HG03103 (cell line): ENCODE measurements at regions not wholly inside any gene's neighbourhood (a gene's known extent, or its start where the extent isn't known, plus 50 kb on each side); places are given as distances from the start of the nearest gene placed in this dataset.

Source experiments
- ATAC-seq: cut with Tn5 transposase; IDR thresholded peaks from one replicate; pipeline ENCODE4 v1.9.1; 2021; ENCODE audit warnings: low read depth; ENCODE audit not compliant: unreplicated experiment

DNA sequence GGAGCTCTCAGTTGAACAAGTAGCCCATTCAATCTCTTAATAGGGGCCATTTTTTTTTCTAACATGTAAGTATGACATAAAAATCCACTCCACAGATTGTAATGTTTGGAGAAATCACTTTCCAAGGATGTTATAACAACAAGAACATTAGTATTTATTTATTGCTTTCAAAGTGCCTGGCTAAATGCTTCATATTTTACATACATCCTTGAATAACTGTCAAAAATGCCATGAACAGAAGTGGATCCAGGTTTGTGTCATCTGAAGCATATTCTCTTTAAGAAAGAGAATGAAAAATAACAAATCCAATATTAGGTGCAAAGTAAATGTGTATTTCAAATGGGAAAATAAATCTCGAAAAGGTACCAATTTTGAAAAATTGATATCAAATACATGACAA lies 344.0 kb upstream of the FAT3 start:
- ATAC-seq = no peak

DNA sequence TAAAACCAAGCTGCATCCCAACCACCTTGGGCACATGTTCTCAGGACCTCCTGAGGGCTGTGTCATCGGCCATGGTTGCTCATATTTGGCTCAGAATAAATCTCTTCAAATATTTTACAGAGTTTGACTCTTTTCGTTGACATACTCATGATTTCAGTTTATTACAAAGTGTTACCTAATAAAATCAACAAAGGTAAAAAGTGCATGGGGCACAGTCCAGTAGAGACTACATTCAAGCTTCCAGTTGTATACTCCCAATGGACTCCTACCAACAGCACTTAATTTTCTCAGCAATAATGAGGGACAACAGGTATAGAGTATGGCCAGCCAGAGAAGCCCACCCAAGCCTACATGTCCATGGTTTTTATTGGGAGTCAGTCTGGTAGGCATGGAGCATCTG lies 347.9 kb upstream of the FAT3 start:
- no peak for ATAC-seq

DNA sequence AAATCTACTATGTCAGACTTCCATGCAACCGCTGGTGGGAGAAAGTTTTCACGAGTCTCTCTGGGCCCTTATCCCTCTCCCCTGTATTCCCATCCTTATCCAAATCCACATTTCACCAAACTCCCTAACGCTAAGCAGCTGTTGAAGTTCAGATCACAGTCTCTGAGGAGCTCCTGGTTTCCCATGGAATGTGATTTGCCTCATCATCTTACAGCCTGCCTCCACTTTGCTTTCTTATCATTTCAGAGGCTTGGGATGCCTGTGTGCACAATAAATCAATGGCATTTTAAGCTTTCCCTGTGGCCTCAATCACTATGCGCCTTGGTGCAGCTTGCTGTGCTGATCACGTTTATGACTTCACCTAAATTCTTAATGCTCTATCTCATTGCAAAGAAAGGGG lies 352.4 kb upstream of the FAT3 start:
- ATAC-seq = no peak

DNA sequence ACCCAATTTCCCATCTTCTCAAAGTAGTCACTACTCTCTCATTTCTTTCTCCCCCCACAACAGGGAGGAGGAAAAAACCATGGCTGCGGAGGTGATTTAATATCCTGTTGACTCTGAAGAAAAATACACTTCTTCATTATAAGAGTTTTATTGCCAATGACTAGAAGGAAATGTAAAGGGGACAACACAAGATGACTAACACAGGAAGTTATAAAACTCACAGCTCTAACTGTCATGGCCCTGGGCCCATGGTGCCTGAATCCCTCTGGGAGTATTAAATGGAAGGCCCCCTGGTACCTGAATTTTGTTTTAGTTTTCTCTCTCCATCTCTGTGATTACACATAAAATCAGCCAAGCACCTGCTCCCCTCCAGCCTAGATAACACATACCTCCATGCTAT lies 352.8 kb upstream of the FAT3 start:
- no peak for ATAC-seq

DNA sequence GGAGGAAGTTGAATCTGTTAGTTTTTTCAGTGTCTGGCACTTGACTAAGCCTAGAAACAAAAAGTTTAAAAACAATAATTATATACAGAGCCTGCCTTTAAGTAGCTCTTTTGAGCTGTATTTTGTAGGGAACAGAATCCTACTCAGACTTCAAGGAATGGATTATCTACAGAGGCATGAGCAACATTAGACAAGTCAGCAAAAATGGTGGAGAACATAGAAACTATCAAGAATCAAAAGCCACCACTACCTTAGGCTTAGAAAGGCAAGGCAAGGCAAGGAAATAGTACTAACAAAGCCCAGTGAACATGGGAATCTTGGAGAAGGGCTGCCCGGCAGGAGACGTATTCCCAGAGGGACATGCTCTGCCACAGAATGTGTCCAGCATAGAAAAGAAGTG lies 353.6 kb upstream of the FAT3 start:
- no peak for ATAC-seq

DNA sequence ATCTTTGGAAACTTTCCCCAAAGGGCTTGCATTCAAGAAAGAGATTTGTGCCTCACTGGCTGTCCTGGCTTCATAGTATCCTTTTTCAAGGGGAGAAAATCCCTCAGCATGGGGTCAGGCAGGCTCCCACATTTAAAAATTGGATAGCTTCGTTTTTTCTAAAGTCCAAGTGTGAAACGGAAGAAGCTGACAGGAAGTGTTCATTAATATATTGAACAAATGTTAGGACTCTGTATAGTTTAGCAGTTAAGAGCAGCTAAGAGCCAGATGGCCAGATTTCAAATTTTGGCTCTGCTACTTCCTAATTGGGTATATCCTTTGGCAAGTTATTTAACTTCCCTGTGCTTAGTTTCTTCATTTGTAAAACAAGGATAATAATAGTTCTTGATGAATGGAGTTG lies 354.9 kb upstream of the FAT3 start:
- ATAC-seq = no peak

- ATAC-seq = no peak
Observed at GRCh38 chr11:91866642-91867041, 358.0 kb upstream of the FAT3 start.

DNA sequence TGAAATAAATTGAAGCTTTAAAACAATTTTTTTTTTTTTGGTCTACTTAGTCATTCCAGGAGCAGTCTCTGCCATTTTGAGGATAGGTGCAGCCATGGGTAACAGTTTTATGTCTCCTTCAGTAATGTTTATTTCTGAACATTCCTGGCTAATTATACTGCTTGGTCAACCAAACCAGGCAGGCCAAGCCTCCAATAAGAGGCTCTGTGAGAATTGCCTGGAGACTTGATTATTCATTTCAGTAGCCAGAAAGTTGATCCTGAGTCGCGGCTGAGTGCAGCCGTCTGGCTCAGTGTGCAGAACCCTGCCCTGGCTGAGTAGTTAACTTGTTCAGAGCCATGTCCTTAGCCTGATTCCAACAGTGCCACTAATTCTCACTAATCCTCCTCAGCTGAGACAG lies 364.0 kb upstream of the FAT3 start:
- no peak for ATAC-seq

DNA sequence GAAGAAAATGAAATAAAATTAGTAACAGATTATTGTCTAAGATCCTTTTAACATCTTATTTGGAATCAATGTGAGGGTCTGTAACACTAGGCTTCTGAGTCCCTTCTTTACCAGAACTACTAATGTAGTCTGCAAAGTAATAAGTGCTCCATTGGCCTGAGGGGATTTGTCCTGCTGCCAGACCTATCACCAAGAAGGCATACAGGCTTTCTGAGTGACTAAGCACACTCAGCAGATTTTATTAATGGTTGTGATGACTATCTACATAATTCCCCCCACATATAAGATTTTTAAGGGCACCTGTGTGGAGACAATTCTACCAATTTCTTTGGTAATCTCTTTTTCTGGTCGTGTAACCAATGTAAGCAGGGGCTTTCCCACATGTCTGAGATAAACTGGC lies 365.0 kb upstream of the FAT3 start:
- no peak for ATAC-seq

- ATAC-seq = no peak
Observed at GRCh38 chr11:91857179-91857578, 367.4 kb upstream of the FAT3 start.

- ATAC-seq = no peak
Observed at GRCh38 chr11:91854780-91855179, 369.8 kb upstream of the FAT3 start.

- no peak for ATAC-seq
Observed at GRCh38 chr11:91854171-91854570, 370.4 kb upstream of the FAT3 start.

DNA sequence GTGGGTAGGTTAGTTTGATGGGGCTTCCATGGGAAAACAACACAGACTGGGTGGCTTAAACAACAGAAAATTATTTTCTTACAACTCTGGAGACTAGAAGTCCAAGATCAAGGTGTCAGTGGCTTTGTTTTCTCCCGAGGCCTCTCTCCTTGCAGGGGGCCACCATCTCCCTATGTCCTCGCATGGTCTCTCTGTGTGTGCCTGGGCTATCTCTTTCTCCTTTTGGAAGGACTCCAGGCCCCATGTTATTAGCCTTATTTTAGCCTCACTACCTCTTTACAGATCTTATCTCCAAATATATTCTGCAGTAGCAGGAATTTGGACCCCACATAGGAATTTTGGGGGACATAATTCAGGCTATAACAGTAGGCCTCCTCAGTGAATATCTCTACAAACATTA lies 372.7 kb upstream of the FAT3 start:
- no peak for ATAC-seq

DNA sequence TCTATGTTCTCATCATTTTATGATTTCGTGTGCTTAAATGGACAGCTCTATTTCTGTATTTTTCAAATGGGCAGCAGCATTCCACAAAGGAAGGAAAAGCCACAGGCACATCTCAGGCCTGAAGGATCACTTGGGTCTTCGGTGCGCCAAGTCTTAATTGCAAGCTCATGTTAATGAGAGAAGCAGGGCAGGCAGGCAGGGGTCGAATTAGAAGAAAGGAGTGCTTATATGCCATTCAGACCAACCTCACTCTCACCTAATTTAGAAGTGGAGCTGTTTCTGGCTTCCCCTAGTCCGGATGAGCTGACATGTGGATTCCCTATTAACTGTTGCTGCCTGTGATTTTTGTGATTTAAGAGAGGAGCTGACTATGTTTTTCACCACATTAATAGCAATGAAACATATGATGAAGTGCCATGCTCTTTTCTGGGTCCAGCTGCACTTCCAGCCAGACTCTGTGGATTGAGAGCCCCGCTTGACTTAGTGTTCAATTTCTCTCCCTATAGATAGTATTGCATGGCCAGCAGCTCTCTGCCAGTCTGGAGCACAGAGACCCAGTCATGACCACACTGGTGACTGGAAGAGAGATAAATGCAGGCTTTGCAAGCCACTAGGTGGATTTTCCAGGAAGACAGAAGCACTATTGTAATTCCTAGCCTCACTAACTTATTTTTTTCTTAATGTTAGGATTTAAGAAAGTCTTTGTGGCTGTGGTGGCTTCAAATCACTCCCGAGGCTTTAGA lies 373.9 kb upstream of the FAT3 start:
- ATAC-seq = no peak

- no peak for ATAC-seq
Observed at GRCh38 chr11:91850021-91850420, 374.6 kb upstream of the FAT3 start.

GRCh38 chr11:91846649-91847048 lies 378.0 kb upstream of the FAT3 start:
- ATAC-seq = no peak

GRCh38 chr11:91846002-91846401 lies 378.6 kb upstream of the FAT3 start:
- no peak for ATAC-seq

DNA sequence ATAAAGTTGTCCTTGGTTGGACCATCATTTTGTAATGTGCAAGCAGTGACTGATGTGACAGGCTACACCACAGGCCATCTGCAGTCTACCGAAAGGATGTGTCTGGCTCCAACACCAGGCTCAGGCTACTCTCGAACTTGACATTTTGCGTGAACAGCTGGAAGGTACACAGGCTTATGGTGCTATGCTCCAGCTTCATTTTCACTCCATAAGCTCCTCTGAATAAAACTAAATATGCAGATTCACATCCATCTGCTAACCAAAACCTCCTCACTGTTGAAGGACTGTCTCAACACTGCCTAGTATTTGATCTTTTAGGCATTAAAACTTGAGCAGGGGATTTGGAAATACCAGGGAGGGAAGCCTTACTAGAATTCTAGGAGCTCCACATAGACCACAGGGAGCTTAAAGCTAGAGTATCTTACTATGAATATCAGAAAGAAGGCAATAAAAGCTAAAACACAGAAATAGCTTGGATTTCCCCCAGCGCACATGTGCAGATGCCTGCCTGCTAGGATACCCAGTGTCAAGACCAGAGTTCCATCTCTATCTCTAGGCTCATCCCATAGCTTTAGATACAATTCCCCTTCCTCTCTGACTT lies 383.9 kb upstream of the FAT3 start:
- ATAC-seq = no peak

GRCh38 chr11:91837411-91838330 lies 386.9 kb upstream of the FAT3 start:
- no peak for ATAC-seq

- no peak for ATAC-seq
Observed at GRCh38 chr11:91835051-91835560, 389.5 kb upstream of the FAT3 start.

DNA sequence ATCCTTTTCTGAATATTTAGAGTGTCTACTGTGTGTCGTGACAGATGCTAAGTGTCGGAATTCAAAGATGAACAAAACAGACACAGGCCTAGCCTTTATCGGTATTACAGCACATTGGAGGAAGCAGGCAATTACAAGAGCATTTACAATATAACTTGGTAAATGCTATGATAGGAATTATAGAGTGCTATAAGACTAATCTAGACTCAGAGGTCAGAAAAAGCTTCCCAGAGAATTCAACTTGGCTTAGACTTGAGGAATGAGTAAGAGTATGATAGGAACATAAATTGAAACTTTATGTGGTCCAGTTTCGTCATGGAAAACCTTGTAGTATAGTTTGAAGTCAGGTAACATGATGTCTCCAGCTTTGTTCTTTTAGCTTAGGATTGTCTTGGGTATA lies 395.7 kb upstream of the FAT3 start:
- ATAC-seq = no peak
